PC-9 (cell line): ENCODE measurements at regions not wholly inside any gene's neighbourhood (a gene's known extent, or its start where the extent isn't known, plus 50 kb on each side); places are given as distances from the start of the nearest gene placed in this dataset.

Experiments
- BruUV-seq: library from RNA; stranded (reverse); fragments of 400-500 nt; replicated peaks from 2 replicates; lab custom pipeline; 2021; lab: Mats Ljungman, UMichigan
- CTCF ChIA-PET: fragments of 300-600 bp; sonication (Branson Sonifier 250); formaldehyde crosslinking; loops from one replicate; lab custom pipeline; 2022; ENCODE audit warnings: antibody characterized with exemption; lab: Charles Lee
- POLR2A ChIA-PET: fragments of 300-600 bp; sonication (Branson Sonifier 250); formaldehyde crosslinking; loops from one replicate; lab custom pipeline; 2022; ENCODE audit warnings: antibody characterized with exemption; ENCODE audit not compliant: unreplicated experiment; lab: Charles Lee
- DNase-seq, 2 experiments: peaks; one replicate each; pipeline versions ENCODE4 v3.0.0 to v3.0.0-alpha.2; 2015 to 2022; ENCODE audit warnings: mixed read lengths in 1 of 2
- H2AFZ ChIP-seq: fragments of 200-600 bp; sonication (generic); 2 replicates; pipeline ENCODE4 v1.8.1; 2017; ENCODE audit warnings: antibody characterized with exemption
- H3F3A ChIP-seq: fragments of 200-600 bp; sonication (generic); 2 replicates; pipeline ENCODE4 v1.8.1; 2017; ENCODE audit warnings: antibody characterized with exemption, mild to moderate bottlenecking, low read depth; ENCODE audit not compliant: insufficient read depth
- H3K27ac ChIP-seq: fragments of 200-600 bp; sonication (generic); 2 replicates; pipeline ENCODE4 v1.6.1; 2016; ENCODE audit warnings: mixed run types
- H3K27me3 ChIP-seq: fragments of 200-600 bp; sonication (generic); 2 replicates; pipeline ENCODE4 v1.6.1; 2016; ENCODE audit warnings: low read depth, mixed run types; ENCODE audit not compliant: insufficient read depth
- H3K36me3 ChIP-seq: fragments of 200-600 bp; sonication (generic); 2 replicates; pipeline ENCODE4 v1.6.1; 2016; ENCODE audit warnings: low read depth, mixed run types
- H3K4me1 ChIP-seq: fragments of 200-600 bp; sonication (generic); replicated peaks from 2 replicates; pipeline ENCODE4 v1.6.1; 2016; ENCODE audit warnings: mixed run types; ENCODE audit not compliant: insufficient read depth
- H3K4me2 ChIP-seq: fragments of 200-600 bp; sonication (generic); 2 replicates; pipeline ENCODE4 v1.6.1; 2017; ENCODE audit warnings: mixed run types
- H3K4me3 ChIP-seq: fragments of 200-600 bp; sonication (generic); 2 replicates; pipeline ENCODE4 v1.6.1; 2016; ENCODE audit warnings: mixed run types
- H3K79me2 ChIP-seq: fragments of 200-600 bp; sonication (generic); 2 replicates; pipeline ENCODE4 v1.6.1; 2017; ENCODE audit warnings: low read depth, mixed run types
- H3K9me2 ChIP-seq: fragments of 200-600 bp; sonication (generic); 2 replicates; pipeline ENCODE4 v1.8.1; 2017; ENCODE audit warnings: mild to moderate bottlenecking; ENCODE audit not compliant: insufficient read depth
- H3K9me3 ChIP-seq: fragments of 200-600 bp; sonication (generic); 2 replicates; pipeline ENCODE4 v1.8.1; 2016; ENCODE audit warnings: low read depth; ENCODE audit not compliant: insufficient read depth
- H4K20me1 ChIP-seq: fragments of 200-600 bp; sonication (generic); 2 replicates; pipeline ENCODE4 v1.8.1; 2017; ENCODE audit not compliant: insufficient read depth
- CTCF ChIP-seq: fragments of 200-600 bp; sonication (generic); conservative IDR thresholded peaks from 2 replicates; pipeline ENCODE4 v1.6.1; 2017; ENCODE audit warnings: mixed run types, antibody characterized with exemption, mild to moderate bottlenecking, moderate library complexity
- EZH2 ChIP-seq: fragments of 200-600 bp; sonication (generic); IDR thresholded peaks from 2 replicates; pipeline ENCODE4 v1.8.0; 2017; ENCODE audit warnings: antibody characterized with exemption, low read depth
- intact Hi-C: fragments of 100-400 bp; cut with micrococcal nuclease; formaldehyde crosslinking; loops from one replicate; pipeline ENCODE4 v1.10.0; 2022; ENCODE audit not compliant: unreplicated experiment

DNA sequence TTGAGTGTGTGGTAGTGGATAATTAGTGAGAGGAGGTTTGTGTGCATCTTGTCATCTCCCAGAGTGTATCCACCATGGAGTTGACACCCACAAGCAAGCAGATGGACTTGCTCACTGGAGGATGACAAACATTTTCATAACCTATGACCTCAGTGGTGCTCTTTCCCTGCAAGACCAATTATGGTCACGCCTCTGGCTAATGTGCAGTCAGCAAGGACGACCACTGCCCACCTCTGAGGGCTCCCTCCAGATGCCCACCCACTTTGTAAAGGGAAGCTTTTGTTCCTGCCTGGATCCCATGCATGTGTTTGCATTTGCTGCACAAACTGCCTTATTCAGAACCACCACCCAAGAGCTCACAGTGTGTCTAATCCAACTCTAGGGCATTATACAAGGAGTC, 982.8 kb downstream of the TMEM121 start:
- H4K20me1 ChIP-seq, result no peaks in the 10 kb centered on the region
- no TSS peak for BruUV-seq
- CTCF ChIA-PET, result no interaction called here

DNA sequence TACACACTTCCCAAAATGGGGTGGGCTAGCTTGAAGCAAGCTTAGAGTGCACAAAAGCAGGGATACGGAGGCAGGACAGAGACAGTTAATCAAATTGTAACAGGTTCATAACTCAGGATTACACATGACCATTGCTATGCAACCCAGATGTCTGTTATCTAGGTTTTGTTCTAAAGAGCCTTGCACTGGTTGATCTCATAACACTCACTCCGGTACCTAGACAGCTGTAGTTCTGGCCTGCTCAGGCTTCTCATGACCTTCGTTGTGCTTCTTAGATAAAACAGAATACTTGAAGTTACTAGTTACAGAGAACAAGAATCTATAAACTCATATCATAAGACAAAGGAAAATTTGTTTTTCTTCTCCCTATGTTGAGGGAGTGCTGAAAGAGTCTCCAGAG, 983.4 kb downstream of the TMEM121 start:
- Histone ChIP-seq H3K36me3 (no peaks in the 10 kb centered on the region), H4K20me1 (no peaks in the 10 kb centered on the region), H3F3A (no peaks in the 10 kb centered on the region), H3K79me2 (no peaks in the 10 kb centered on the region), H3K4me3 (no peak overlapping the region), H3K27ac (no peak overlapping the region), H3K9me3 (no peaks in the 10 kb centered on the region), H3K4me1 (no peaks in the 10 kb centered on the region), H3K4me2 (no peak overlapping the region), H3K9me2 (no peaks in the 10 kb centered on the region), H2AFZ (no peak overlapping the region), H3K27me3 (peaks cover 7% of the 10 kb centered on the region; the same call in 1 of the 2 replicates)
- TF ChIP-seq EZH2 (no peak), CTCF (no peak)
- intact Hi-C loops, result no loop called here
- ChIA-PET CTCF (no interaction called here), POLR2A (no interaction called here)
- BruUV-seq, result no TSS peak
- DNase-seq, result no peak

More for the DNA sequence above, 982.8 kb downstream of the TMEM121 start:
- H3K27me3 ChIP-seq, result peaks cover 7% of the 10 kb centered on the region; the same call in 1 of the 2 replicates
- H3K27ac ChIP-seq, result no peak overlapping the region
- DNase-seq, result no peak
- H3K4me3 ChIP-seq, result no peak overlapping the region
- H3K4me2 ChIP-seq, result no peak overlapping the region
- no peaks in the 10 kb centered on the region for H3K9me2 ChIP-seq
- intact Hi-C loops, result no loop called here
- no peaks in the 10 kb centered on the region for H3K36me3 ChIP-seq
- TF ChIP-seq EZH2, result no peak
- TF ChIP-seq CTCF, result no peak
- no peaks in the 10 kb centered on the region for H3K79me2 ChIP-seq
- no peaks in the 10 kb centered on the region for H3F3A ChIP-seq
- no peaks in the 10 kb centered on the region for H3K9me3 ChIP-seq
- H2AFZ ChIP-seq, result no peak overlapping the region
- POLR2A ChIA-PET, result no interaction called here
- H3K4me1 ChIP-seq, result no peaks in the 10 kb centered on the region

GRCh38 chr14:106511006-106511799, 984.8 kb downstream of the TMEM121 start:
- Histone ChIP-seq H3K4me2 (no peak overlapping the region), H3K27me3 (peaks cover 7% of the 10 kb centered on the region; the same call in 1 of the 2 replicates), H3K27ac (no peak overlapping the region), H3K36me3 (no peaks in the 10 kb centered on the region), H3K9me2 (no peaks in the 10 kb centered on the region), H3K4me1 (no peaks in the 10 kb centered on the region), H4K20me1 (no peaks in the 10 kb centered on the region), H3K9me3 (no peaks in the 10 kb centered on the region), H2AFZ (no peak overlapping the region), H3K4me3 (no peak overlapping the region), H3F3A (no peaks in the 10 kb centered on the region), H3K79me2 (no peaks in the 10 kb centered on the region)
- TF ChIP-seq CTCF (no peak), EZH2 (no peak)
- BruUV-seq, result no TSS peak
- ChIA-PET CTCF (no interaction called here), POLR2A (no interaction called here)
- intact Hi-C loops, result no loop called here
- no peak for DNase-seq
